ENCODE measurements at regions not wholly inside any gene's neighbourhood (a gene's known extent, or its start where the extent isn't known, plus 50 kb on each side); places are given as distances from the start of the nearest gene placed in this dataset.
A peak's percentile ranks its signal among the peaks of the same experiment; 100 is the strongest.

DNA sequence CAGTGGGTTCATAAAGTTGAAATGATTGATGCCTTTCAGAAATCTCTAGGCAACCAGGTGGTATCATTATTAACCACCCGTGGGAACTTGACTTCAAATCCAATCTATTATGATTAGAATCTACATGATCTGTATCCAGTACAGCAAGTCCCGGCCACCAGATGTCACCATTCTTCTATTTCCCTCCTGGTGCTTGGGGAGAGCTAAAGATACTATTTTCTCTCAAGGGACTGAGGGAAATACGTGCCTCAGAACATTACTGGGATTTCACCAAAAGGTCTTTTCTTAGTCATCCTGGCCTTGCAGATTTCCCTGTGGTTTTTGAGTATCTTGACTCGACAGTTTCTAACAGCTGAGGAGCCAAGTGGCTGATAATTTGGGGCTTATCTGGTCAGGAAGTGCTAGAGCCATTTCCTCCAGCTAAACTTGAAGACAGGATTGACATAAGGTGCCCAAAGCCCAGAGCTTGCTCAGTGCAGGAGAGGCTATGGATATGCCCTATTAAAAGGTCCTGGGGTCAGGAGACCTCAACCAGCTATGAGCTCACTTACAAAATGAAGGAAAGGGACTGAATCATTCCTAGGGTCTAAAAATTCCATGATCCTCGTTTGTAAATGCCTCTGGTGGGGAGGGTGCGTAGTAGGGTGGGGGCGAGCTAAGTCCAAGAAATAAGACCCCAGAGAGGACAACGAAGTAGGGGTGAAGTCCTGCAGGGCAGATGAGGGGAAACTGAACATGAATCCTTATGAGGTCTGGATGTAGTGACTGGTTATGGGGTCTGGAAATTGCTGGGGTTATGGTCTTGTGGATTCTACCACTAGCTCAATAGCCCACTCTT is 135.4 kb upstream of the MGAT5 start:
- peak; percentile 57 to 75 for DNase-seq (ENCODE audit: low read depth in 2 of 2, low spot score in 1 of 2)

DNA sequence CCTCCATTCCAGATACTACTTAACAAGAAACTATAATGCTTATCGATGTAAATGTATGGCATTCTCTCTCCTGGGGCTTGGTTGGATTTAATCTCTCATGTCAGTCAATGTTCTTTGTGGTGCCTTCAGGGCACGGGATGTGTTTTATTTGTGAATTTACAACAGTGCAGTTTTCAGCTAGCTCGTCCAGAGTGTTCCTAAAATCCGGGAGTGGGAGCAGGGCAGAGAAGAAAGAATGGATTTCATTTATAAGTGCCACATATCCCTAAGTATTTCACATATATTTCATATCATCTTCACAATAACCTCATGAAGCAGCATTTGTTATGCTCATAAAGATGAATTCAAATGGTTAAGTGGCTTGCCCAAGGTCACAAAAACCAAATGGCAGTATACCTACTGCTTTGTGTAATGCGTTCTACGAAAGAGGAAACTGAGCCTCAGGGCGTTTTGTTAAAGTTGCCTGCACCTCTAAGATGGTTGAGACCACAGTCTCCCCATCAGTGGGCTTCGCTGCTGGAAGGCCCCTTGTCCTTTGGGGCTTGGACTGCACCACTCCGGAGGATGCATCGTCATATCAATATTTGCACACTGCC is 134.7 kb upstream of the MGAT5 start:
- no peak for DNase-seq (ENCODE audit: low read depth in 2 of 2, low spot score in 1 of 2)

DNA sequence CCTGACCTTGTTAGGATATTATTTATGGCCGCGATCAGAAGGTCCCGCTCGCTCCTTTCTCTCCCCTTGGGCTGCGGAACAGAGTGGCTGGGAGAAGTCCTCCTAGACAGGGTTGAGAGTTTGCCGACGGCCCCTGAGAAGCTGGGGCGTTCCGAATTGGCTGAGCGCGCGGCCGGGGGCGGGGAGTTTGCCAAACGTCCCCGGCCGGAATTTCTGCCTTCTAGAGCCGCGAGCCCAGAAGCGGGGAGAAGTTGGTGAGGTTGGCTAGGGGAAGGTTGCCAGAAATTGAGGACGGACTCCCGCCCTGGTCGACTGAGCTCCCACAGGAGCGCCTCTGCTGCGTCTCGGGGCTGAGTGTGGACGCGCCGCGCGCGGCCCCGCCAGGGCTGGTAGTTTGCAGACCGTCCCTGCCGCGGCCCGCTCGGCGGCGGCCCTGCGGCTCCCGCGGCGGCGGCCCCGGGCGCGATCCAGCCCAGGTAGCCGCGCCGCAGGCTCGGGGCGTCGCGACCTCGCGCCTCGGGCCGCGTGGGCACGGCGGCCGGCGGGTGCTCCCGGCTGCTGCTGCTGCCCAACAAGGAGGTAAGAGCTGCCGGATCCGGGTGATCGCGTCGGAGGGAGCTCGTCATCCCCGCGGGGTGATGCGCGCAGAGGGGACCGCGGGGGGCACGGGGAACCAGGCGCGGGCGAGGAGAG is 134.0 kb upstream of the MGAT5 start:
- DNase-seq (ENCODE audit: low read depth in 2 of 2, low spot score in 1 of 2) = peak; percentile 56 to 65

DNA sequence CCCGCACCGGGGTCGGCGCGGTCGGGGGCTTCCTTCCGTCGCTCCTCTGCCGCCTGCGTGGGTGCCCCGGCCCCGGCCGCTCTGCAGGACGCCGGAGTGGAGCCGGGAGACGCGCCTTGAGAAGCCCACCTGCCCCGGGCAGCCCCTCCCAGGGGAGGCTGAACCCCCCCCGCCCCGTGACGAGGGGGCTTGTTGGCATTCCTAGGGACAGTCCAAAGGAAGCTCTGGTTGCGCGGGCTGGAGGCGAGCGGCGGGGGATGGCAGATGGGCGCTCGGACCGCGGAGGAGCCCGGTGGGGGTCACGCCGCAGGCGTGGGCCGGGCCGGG is 133.5 kb upstream of the MGAT5 start:
- DNase-seq (ENCODE audit: low read depth in 2 of 2, low spot score in 1 of 2) = no peak

DNA sequence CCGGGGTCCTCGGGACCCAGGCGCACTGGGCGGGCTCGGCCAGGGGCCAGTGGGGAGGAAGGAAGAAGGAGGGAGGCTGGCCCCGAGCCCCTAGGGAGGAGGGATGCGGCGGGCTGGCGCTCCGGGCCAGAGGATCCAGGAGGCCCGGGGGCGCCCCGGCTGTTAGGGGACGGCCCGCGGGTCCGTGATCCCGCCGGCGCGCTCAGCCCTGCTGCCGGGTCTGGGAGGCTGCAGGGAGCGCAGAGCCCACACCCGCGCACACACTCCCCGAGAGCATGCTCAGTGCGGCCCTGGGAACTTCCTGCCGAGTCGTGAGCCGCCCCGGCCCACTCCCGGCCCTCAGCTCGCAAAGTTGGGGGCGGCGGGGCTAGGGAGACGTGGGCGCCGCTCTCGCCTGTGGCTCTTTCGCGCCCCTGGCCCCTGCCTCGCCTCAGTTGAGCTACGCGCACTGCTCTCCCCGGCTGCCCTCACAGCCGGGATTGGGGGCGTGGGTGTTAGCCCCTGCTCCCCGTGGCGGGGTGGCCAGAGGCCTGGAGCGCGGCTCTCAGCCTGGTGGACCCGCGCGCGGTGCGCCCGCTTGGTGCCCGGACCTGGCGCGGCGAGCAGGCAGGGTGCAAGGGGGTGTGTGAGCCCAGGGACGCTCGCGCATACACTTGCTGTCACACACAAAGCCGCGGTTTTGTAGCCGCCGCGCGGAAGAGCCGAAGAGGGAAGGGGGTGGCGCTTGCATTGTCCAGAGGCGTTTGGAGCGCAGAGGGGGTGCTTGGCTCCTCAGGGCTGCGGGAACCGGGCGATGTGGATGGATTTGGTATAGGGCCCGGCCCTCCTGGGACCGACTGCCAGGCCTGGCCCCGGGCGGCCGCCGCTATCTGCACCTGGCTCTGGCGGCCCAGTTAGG is 132.9 kb upstream of the MGAT5 start:
- DNase-seq (ENCODE audit: low read depth in 2 of 2, low spot score in 1 of 2) = peak; percentile 27 to 45

DNA sequence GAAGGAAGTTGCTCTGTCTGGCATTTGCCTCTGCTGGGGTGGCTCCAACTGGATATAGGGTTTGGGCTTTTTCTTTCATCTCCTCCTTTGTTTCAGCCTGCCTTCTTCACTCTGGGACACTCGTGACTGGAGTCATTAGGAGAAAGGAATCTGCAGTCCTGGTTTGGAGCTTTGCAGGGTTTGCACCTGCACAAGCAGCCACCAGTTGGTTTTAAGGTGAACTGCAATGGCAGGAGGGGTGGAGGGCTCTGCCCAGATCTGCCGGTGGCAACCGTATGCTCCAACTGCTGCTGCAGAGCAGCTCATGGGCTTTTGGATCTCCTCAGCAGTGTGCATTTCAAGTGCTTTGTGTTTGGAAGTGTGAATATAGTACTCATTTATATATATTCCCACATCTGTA is 131.3 kb upstream of the MGAT5 start:
- no peak for DNase-seq (ENCODE audit: low read depth in 2 of 2, low spot score in 1 of 2)

DNA sequence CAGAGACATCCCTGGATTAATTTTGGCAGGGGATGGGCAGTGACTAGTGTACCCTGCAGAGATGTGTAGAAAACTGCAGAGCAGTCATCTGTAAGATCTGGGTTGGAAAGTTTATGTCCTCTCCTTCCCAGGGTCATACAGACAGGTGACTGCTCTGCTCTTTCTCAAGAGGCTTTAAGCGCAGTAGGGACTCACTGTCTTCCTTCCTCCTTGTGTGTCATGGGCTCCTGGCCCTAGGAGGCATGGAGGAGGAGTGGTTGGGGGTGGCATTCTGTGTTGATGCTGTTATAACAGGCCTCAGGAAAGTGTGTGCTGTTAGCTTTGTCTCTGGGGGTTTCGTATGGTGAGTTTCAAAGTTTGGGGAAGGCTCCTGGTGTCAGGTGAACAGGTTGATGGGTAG is 130.5 kb upstream of the MGAT5 start:
- no peak for DNase-seq (ENCODE audit: low read depth in 2 of 2, low spot score in 1 of 2)

DNA sequence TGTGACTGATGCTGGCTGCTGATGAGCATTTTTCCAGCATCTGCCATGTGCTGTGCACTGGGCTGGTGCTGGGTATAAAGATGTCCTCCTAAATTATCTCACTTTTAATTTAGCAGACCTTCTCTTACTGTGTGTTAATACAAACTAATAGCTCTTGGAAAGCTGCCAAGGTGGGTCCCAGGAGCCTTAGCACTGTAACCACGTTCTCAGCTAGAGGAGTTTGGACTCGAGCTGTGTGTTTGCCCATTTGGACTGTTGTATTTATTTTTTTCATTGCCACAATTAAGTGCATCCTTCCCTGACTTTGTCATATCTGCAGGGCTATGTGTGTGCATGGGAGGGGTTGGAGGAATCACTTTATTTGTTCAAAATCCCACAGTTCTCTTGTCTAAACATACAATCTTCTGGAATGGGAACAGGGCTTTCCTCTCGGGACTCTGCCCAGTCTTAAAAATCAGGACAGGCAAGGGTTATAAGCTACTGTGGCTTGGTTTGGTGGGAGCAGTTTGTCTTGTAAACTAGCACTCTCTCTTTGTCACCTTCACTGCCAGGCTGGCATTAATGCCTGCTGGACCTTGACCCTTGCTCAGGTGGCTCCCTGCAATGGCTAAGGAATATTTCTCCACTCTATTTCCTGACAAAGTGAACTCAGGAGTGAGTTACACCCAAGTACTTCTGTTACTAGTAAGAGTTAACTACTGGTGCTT is 129.7 kb upstream of the MGAT5 start:
- no peak for DNase-seq (ENCODE audit: low read depth in 2 of 2, low spot score in 1 of 2)

DNA sequence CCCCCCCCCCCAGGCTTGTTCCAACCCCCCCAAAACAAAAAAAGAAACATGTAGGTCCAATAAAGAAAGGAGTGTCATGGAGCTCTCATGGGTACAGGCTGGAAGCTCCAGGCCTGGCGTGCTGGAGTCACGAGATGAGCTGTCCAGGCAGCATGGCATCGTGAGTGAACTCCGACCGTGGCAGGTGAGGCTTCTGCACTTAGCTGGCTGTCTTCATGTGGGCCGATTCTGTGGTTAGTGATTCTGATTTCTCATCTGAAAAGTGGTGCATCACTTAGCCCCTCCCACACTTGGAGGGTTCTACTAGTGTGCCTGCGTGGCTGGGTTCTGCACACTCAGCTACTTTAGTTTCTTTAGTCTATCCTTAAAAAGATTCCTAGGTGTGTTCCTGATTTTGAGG is 126.4 kb upstream of the MGAT5 start:
- DNase-seq (ENCODE audit: low read depth in 2 of 2, low spot score in 1 of 2) = no peak

DNA sequence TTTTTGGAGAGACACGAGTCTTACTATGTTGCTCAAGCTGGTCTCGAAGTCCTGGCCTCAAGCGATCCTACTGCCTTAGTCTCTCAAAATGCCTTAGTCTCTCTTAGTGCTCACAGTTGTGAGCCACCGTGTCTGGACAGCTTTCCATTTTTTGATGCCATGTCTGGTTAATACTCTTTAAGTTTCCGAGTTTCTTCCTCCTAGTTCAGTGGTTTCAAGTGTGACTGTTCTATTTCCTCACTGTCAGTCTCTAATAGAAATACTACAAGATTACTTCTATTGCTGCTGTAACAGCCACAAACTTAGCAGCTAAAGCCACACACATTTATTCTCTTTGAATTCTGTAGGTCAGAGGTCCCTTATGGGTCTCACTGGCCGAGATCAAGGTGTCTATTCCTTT is 125.1 kb upstream of the MGAT5 start:
- DNase-seq (ENCODE audit: low read depth in 2 of 2, low spot score in 1 of 2) = no peak

DNA sequence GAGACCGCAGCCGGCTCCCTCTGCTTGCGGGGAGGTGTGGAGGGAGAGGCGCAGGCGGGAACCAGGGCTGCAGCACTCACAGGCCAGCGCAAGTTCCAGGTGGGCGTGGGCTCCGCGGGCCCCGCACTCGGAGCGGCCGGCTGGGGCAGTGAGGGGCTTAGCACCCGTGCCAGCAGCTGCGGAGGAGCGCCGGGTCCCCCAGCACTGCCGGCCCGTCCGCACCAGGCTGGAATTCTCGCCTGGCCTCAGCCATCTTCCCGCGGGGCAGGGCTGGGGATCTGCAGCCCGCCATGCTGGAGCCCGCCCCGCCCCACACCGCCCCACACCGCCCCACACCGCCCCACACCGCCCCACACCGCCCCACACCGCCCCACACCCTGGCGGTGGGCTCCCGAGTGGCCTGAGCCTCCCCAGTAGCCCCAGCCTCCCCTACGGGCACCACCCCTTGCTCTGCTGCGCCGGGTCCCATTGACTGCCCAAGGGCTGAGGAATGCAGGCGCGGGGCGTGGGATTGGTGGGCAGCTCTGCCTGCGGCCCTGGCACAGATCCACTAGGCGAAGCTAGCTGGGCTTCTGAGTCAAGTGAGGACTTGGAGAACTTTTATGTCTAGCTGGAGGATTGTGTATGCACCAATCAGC is 123.9 kb upstream of the MGAT5 start:
- DNase-seq (ENCODE audit: low read depth in 2 of 2, low spot score in 1 of 2) = no peak

DNA sequence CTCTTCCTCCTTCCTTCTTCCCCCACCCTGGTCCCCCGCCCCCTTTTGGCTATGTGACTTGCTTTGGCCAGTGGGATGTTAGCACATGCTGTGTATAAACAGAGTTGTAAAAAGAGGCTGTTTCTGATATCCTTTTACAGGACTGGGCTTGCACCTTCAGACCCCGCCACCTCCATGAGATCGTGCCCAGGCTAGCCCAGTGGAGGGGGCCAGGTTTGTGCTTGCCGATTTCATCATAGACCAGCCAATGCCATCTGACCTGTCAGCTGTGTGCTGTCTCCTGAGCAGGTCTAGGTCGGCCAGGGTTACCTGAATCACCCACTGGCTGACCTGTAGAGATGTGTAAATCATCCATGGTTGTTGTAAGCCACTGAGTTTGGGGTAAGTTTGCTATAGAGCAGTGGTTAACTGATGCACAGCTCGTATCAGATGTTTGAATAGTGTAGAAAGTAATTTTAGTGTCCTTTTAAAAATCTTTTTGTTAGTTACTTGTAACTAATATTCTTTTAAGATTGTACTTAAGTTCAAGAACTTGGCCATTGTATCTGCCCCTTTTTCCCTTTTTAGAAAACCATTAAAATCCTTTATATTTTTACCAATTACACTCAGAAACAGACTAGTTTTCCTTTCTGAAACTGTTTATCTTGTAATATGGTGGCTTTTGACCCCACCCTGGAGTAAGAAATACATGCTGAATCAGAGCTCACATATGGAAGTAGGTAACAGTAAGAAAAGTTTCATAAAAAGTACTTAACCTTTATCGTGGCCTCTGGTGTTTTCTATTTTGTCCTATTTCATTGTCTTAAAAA is 122.0 kb upstream of the MGAT5 start:
- DNase-seq (ENCODE audit: low read depth in 2 of 2, low spot score in 1 of 2) = no peak

DNA sequence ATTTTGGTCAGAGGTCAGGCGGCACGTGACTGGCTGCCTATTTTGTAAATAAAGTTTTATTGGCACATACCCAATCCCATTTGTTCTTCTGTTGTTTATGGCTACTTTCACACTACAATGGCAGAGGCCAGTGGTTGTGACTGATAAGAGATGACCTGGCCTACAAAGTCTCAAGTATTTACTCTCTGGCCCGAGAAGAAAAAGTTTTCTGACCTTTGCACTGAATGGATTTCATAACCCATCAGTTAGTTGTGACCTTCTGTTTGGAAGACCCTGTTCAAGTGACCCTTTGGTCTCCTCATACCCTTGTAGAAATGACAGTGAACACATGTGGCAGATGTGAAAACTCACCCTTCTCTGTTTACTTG is 121.4 kb upstream of the MGAT5 start:
- no peak for DNase-seq (ENCODE audit: low read depth in 2 of 2, low spot score in 1 of 2)

DNA sequence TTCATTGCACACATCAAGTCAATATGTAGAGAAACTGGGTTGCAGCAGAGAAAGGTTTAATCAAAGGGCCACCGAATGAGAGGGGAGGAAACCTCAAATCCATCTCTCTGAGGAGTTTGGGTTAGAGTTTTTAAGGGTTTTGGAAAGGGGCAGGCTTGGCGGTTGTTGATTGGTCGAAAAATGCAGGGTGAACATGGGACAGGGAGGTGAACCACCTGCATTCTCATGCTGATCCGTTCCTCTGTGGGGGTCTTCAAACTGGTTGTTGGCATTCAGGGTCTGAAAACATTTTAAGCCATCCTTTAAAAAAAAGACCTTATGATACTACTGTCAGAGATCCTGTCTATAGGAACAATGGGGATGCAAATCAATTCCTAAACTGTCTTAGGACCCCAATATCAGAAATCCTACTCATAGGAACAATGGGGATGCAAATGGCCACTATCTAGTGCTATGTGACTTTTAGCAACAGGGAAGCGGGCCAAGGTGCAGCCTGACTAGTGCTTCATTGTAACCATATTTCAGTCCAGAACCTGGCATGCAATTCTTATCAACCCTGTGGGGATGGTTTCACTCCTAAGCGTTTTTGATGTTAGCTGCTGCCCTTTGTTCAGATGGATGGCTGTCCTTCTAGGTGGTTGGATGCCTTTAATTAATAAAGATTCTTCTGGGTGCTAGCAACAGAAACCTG is 120.1 kb upstream of the MGAT5 start:
- DNase-seq (ENCODE audit: low read depth in 2 of 2, low spot score in 1 of 2) = no peak

DNA sequence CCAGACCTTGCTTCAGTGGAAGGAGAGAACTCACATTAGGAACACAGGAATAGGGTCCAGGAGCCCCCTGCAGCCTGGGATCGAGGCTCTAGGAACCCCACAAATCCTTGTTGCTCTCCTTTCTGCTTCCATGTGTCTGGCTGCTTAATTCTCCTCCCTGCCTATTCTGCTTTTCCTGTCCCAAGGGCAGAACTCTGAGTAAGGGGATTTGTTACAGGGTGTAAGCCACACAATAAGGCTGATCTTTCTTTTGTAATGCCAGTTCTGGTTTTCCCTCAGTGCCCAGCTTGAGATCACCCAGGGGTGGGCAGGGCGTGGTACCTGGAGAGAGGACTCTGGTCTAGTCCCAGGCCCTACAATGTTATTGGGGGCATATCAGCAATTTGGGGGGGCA is 119.6 kb upstream of the MGAT5 start:
- DNase-seq (ENCODE audit: low read depth in 2 of 2, low spot score in 1 of 2) = no peak

DNA sequence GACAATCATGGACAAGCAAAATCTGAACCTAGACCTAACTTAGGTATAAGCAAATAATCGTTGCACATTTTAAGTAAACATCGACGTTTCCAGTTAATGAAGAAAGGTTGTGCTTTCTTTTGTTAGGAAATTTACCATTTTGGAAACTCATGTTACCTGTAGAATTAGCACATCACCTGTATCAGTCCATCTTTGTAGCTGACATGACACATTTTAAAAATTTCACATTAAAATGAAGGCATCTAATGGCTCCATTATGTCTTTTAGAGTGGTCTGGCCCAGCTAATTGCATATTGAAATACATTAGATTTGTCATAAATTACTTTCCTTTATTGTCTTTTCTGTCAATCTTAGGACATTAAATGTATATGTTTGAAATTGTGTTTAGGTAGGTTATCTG is 119.0 kb upstream of the MGAT5 start:
- DNase-seq (ENCODE audit: low read depth in 2 of 2, low spot score in 1 of 2) = no peak

DNA sequence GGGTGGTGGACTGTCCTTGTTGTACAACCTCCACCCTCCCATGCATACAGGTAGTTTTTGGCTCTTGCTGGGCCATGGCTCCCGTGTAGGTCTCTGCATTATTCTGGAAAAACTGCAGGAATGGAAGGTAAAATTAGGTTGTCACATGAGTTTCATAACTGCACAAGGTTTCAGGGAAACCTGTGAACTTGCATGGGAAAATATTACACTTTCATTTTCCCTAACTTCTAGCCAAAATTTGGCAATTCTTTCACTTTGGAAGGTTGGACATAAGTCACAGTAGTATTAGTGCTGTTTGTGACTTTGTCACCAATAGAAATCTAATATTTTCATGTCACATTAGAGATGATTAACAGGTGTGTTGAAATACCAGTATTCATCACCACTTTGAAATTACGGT is 118.1 kb upstream of the MGAT5 start:
- no peak for DNase-seq (ENCODE audit: low read depth in 2 of 2, low spot score in 1 of 2)

DNA sequence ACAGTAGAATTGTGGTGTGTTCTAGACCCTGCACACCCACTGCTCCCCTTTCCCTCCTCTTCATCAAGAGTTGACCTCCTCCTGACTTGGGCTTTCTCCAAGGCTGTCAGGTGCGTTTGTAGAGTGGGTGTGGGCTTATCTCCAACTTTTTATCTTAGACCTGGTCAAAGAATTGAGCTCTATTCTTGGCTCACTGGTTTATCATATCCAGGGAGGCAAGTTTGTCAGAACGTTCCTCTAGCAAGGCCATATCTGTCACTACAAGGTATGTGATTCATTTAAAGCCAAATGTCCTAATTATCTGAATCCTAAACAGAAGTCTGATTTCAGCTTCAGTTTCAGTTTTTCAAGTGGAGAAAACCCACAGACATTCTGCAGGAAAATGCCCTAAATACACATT is 117.1 kb upstream of the MGAT5 start:
- no peak for DNase-seq (ENCODE audit: low read depth in 2 of 2, low spot score in 1 of 2)

DNA sequence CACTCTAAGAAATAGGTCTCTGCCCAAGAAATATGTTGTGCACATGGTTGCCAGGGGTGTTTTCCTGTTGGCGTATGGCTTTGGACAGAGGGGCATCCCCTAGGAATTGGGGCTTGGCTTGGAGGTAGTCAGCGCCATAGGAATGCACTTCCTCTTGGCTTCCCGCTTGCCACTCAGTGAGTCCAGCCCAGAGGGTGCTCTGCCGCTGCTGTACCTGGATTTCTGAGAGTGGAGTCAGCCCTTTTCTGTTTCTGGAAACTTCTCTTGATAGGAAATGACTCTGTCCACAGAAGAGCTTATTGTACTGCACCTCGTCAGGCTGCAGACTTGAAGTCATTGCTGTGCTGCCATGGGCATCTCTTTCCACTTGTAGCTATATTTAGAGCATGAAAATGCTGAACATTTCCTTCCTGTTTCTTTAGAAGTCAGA is 116.7 kb upstream of the MGAT5 start:
- DNase-seq (ENCODE audit: low read depth in 2 of 2, low spot score in 1 of 2) = no peak

Data from stimulated activated CD8-positive, alpha-beta memory T cell treated with anti-CD3 and anti-CD28 coated beads, Interleukin-4, amount 100 ng/mL, for 1 hour (primary cell).